ENCODE measurements at regions not wholly inside any gene's neighbourhood (a gene's known extent, or its start where the extent isn't known, plus 50 kb on each side); places are given as distances from the start of the nearest gene placed in this dataset.

DNA sequence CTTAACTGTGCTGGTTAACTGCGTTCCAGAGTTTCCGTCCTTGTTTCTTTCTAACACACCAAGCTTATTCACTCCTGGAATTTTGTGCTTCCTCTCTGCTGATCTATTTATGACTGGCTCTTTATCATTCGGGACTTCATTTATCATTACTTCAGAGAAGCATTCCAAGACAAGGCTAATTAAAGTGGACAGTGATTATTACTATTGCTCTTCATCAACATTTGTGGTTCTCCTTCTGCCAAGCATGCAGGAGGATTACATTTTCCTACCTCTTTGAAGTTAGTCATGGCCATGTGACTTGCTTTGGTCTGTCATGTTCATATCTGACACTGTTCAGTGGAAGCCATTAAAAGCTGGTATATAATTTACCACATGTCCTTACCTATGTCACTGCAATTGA lies 172.4 kb upstream of the AGR3 start:
- no peak for DNase-seq

DNA sequence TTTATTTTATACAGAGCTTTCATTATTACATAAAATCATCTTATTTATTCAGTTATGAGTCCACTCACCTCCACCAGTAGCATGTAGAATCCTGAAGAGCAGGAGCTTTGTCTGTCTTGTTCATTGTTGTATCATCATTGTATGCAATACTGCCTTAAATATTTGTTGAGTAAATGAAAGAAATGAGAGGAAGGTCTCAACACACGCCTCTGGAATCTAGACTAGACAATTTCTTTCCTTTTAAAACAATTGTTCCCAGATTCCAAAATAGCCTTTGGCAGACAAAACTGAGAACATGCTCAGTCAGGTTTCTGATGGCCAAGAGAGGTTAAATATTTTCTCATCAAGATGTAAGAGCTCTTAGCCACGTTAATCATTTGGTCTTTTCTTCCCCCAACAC lies 173.1 kb upstream of the AGR3 start:
- DNase-seq: no peak

DNA sequence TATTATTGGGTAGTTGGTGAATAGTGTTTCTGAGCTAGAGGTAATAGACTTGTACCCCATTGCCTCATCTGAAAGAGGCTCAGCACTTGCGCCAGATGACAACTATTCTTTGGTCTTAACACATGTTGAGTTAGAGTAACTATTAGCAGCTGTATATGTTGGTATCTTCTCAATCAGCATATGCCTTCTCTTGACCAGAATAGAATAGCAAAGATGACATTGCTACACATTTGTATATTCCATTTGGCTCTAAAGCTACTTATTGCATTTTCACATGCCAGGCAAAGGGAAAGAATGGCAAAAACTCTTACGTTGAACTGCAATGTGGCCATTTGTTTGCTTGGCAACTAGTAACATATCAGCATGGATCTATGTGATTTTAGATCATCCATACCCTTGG lies 173.8 kb upstream of the AGR3 start:
- DNase-seq: no peak

DNA sequence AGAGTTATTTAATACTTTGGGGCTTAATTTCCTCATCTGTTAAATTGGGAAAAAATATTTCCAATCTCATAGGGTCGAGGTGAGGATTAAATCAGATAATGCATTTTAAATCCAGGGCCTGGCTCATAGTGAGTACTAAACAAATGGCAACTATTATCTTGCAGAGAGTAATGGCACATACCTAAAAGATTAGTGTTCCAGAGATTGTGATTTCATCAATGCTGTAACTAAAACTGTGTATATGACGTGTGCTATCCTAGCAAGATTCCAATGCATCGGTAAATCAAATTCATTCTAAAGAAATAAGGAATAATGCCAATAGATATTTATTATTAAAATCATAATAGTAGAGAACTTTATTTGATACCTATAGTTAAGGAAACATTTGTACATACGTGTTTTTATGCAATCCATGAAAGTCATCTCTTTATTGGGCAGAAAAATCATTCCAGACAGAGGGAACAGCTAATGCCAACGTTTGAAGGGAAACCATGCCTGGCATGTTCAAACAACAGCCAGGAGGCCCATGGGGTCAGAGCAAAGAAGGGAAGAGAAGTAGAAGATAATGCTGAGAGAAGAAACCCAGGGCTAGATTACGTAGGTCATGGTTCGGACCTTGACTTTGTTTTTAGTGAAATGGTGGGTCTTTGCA lies 174.8 kb upstream of the AGR3 start:
- DNase-seq: no peak

DNA sequence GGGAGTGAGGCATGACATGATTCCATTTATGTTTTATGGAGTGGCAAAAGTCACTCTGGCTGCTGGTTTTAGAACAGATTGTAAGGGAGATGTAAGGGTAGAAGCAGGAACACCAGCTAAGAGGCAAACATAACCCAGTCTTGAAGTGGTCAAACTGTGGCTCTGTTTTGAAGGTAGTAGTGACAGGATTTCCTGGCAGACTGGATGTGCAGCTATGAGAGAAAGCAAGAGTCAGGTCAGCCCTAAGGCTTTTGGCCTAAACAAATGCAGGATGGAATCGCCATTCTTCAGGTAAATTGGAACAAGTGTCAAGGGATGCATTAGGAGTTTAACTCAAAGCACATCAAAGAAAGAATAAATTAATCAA lies 175.3 kb upstream of the AGR3 start:
- no peak for DNase-seq

DNA sequence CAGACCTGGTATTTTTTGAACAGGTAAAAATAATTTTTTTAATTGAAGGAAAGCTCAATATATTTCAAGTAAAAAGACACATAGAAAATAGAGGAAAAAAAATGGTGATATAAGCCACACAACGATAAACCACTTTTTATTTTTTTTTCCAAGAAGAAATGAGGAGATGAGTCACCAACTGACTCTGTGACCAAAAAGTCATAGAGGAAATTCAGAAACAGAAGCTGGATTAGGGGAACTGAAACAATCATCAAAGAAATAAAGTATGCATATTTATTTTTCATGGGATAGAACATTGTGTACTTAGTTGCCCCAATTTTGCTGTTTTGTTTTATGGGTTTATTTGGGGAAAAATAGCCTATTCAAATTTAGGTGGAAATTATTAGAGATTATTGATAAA lies 176.8 kb upstream of the AGR3 start:
- DNase-seq: no peak

DNA sequence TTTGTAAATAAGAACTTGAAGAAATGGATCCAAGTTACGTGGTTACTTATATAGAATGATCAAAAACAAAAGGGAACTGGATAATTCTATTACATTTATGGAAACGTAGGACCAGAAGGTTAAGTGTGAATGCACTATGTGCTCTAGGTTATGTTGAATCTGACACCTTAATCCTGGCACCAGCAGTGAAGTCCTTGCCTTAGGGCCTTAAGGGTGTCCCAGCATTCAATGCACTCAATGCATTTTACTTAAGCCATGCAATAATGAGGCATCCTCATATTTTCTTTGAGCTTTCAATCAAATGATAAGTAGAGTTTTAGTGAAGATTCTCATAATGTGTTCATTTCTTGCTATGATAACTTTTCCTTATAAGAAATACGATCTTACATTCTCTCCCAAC lies 178.3 kb upstream of the AGR3 start:
- no peak for DNase-seq

DNA sequence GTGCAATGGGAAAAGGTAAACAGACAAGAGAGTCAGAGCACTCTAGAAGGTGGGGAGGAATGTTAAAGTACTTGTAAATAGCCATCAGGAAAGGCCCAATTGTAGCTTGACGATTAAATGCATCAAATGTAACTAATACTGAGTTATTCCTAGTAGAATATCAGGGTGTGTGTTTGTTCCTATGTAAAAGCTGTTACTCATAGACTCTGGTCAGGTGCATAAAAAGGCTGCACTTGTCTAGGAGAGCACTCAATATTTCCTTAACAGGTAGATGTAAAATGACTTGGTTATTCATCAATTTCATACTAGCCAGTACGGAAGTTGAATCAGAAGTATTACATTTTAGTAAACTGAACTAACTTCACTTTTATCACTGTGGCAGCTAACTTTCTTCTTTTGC lies 179.7 kb upstream of the AGR3 start:
- DNase-seq: no peak

DNA sequence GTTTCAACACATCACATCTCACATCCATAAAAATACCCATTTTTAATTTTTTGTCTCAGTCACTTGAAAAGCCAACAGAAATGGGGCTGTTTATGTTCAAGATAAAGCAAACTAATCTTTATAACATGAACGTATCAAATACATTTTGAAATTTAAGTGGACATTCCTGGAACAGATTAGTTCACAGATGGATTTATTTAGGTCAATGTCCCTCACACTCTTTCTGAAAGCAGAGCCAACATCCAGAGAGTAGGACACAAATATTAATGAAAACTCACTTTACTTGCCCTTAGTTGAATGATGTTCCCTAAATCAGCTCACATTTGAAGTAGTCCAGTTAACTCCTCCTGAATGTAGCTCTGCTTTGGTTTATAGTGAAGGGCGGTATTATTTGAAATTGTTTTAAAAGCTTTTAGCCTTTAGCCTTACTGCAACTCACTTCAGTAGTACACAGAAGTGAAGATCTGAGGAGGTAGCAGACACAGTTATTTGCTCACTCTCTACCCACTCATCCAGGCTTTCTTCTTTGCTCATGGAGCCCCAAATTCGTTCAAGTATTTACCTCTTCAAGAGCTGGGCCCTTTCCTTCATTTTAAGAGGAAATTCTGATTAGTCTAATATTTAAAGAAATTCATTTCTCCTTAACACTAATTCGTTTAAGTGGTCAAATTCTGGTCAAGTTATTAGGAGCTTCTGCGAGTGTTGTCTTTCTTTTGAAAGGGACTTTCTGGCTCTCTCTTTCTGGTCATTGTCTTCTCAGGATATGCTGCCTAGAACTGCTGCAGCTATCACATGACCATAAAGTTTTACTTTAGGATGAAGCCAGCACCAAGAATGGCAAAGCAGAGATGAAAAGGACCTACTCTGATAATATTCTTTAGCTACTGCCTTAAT lies 180.6 kb upstream of the AGR3 start:
- DNase-seq: no peak

DNA sequence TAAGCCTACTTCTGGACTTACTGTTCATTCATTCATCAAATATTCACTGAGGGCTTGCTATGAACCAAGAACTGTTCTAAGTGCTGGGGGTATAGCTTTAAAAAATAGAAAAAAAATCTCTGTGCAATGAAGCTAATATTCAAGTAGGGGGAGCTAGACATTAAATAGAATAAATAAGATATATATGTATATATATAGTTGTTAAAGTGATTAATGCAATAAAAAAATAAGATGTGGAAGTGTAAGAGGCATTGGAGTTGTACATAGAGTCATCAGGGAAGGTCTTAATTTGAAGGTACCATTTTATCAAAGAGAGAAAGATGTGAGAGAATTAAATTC lies 181.2 kb upstream of the AGR3 start:
- DNase-seq: no peak

DNA sequence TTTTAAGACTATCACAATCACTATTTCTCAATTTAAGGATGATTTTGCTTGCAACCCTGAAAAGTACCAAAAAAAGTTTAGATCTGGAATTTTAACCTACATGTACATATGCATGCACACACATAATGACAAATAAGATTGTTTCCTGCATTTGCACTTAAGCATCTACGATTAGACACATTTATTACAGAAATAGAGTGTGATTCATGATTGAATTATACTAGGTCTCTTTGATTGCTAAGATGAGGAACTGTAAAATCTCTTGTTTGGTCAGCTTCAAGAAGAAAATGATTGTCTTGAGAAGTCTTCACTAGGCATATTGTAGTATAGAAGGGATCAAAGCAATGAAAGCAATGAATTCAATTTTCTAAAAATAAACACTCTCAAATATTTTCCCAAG lies 185.9 kb upstream of the AGR3 start:
- no peak for DNase-seq

DNA sequence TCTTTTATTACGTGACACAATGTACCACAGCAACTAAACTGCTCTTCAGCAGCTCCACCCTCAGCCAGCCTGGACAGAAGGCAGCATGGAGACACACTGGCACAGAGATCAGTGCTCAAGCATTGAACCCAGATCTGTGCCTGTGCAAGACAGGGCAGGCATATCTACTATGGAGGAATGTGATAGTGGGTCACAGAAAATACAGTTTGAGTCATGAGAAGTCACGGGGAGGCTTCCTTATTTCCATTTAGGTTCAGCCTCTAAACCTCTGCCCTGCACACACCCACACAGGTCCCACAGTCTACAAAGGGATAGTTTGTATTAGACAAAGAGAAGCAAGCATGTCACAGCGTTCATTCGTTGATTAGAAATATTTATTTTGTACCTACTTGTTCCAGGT lies 187.4 kb upstream of the AGR3 start:
- DNase-seq: no peak

DNA sequence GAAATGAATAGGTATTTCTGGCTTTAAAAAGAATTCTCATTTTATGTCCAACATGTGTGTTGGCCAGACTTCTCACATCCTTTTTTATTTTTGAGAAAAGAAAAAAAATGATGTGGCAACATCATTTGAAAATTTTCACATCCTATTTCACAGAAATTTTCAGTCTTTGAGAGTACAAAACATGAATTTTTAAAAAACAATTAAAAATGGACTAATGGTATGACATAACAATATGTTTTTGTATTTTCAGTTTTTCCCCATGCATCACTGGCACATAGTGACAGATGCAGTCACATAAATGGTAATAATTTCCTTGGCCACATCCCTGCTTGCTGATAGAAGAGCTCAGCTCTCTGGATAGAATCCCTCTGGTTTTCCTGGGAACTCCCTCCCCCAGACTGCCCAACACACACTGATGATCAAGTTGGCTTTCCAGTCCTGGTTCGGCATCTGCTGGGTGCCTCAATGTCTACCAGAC lies 188.5 kb upstream of the AGR3 start:
- DNase-seq: no peak

DNA sequence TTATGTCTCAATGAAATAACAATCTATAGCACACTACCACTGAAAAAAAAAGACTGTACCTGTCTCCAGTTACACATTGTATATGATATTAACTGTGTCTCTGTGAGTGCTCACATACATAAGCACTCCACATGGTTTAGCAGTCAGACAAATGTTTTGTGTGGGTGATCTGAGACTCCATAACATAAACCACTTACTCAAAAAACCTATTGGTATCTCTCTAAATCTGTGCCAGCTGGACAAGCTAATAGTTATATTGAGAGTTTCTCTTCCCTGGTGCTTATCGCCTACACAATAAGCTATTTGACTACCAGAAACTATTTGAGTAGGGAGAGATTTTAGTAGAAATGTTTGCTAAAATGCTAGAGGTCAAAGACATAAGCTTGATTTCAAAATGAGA lies 190.1 kb upstream of the AGR3 start:
- DNase-seq: no peak

DNA sequence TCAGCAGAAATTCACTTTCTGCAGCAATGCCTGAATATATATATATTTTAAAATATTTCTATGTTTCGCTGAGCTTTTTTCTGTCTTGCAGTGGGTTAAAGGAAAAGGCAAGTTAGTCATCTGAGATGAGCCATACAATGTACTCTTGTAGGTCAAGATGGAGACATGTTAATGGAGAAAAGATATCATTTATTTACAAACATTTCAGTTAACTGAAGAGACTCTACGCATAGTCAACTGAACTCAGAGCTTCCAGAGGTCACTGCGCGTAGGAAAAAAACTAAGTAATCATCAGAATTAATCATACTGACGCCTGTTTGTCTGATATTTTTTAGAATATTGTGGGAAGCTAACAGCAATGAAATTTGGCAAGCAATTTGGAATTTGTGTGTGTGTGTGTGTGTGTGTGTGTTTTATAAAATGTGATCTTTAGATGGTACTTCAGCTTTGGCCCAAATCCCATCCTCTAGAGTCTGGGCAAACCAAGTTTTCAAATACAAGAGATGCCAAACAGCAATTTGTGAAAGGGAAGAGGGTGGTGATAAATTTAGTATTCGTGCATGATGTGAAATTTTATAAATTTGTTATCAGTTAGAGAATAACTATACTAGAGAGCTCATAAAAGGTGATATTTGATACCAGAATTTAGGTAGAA lies 193.9 kb upstream of the AGR3 start:
- no peak for DNase-seq

DNA sequence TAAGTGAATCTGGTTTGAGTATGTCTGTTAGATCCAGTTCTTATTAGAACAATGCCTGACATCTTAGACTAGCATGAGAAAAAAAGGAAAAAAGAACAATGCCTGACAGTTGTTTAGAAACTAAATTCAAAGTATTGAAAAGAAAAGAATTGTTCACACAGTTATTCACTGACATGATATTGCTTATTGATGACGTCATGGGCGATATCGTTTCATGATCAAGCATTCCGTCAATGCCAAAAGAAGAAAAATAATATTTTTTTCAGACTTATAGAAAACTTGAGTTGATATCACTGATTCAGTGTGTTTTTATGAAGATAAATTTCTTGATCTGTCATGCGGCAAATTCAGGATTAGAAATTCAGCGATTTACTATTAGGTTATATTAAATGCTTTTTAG lies 196.5 kb upstream of the AGR3 start:
- no peak for DNase-seq

DNA sequence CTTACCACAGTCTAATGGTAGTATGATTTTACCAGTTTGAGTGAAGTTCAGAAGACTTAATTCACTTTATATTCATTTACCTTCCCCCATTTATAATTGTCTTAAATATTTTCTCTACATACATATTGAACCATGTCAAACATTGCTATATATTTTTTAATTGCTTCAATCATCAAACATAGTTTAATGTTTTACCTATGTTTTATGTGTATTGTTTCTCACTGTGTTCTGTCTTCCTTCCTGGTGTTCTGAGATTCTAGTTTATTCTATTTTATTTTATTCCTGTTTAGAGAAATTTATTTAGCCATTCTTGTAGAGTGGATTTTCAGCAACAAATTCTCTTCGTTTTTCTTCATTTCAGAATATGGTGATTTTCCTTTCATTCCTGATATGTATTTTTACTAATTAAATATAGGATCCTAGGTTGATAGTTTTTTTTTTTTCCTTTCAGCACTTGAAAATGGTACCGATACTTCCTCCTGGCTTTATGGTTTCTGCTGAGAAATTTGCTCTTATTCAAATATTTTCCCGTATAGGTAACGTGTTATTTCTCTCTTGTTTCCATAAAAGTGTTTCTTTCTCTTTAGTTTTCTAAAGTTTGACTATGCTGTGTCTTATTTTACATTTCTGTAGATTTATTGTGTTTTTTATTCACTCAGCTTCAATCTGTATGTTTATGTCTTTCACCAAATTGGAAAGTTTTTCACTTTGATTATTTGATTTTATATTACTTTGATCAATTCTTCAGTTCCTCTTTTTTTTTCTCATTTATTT lies 201.8 kb upstream of the AGR3 start:
- no peak for DNase-seq

DNA sequence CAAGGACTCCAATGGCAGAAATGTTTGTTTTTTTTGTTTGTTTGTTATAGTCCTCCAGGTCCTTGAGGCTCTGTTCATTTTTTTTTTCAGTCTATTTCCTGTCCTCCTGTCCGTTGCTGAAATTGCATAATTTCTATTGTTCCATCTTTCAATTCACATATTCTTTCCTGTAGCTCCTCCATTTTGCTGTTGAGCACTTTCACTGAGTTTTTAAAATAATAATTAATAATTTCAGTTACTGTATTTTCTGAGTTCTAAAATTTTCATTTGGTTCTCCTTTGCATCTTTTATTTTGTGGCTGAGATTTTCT lies 202.3 kb upstream of the AGR3 start:
- no peak for DNase-seq

DNA sequence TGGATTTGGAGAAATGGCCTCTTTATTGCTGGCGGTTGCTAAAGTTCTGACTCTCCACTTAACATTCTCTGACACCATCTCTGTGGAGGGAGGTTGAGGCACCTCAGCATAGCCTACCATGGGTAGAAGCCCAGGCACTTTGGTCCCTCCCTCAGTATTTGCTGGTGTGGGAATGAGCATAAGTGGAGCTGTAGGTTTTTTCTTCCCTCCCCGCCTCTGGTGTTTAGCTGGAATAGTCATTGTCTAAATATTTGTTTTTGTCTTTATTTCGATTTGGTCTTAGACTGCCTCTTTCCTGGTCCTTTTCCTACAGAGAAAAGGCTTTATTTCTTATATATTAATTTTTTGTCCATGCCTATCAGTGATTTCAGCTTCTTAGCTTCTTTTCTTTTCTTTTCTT lies 203.4 kb upstream of the AGR3 start:
- DNase-seq: no peak

DNA sequence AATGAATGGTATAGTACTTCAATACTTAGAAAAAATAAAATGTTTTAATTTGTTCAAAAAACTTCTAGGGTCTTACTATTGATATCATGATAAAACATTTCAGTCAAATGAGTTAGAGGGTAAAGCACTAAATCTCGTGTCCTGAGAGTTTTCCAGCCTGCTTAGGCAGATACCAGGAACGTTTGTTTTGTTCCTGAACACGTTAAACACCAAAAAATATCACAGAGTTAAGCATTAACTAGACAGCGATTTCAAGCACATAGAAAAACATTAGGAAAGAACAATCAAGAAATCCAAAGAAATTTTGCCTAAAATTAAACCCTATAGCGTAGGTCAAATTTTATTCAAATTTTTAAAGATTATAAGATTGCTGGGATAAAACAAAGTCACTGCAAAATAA lies 204.6 kb upstream of the AGR3 start:
- no peak for DNase-seq

DNA sequence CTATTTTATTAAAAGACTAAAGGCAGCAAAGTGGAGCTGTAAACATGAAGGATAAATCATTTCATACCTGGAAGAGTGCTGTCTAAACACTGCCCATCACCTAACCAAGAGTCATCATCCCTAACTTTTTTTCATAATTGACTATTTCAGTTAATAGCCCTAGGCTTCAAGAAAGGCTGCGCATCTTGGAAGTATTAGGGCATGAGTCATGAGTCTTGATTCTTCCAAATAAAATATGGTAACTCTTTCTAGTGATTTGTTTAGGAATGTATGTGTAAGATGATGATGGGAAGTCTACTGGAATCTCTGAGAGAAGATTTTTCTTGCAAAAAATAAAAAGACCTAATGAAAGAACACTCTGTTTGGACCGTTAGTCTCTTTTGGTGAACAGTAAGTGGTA lies 207.7 kb upstream of the AHR start:
- no peak for DNase-seq

DNA sequence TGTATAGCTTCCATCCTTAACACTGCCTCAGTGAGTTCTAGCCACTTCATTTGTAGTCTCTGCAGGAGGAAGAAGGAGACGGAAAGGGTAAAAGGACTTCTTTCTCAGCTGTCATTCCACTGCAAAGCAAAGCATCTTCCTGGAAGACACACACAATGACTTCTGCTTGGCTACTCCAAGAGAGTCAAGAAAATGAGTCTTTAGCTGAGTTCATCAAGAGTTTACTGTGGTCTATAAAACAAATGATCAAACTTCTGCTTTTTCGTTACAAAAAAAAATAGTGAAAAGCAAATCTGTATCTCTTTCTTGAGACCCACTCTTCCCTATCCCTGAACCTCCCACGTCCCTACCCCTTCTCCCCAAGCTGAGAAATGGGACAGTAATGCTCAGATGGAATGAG lies 205.0 kb upstream of the AHR start:
- DNase-seq: no peak

DNA sequence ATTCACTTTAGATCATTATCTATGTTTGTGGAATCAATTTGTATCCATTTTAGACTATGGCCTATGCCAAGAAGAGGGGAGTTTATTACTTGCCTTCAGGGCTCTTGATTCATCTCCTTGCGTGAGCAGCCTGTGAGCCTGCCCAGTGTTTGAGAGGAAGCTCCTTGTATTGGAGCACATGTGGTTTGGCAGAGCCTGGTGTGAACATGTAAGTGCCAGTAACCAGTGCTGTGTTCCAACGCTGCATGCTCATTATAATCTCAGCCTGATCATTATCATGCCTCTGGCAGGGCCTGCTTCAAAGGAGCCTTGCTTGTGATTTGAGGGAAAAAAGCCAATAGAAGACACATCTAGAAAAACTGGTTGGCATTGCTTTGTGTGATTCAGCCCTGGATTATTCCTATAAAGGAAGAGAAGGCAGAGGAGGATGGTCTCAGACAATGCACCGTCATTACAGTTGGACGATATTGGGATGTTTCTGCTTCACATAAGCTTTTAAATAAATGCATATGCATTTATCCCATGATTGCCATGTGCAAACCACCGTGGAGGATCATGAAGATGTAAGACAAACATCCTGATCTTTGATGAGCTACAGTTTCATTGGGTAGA lies 203.4 kb upstream of the AHR start:
- DNase-seq: no peak

Data from NCI-H774 (cell line).